ENCODE measurements at regions not wholly inside any gene's neighbourhood (a gene's known extent, or its start where the extent isn't known, plus 50 kb on each side); places are given as distances from the start of the nearest gene placed in this dataset.

- no peak for TF ChIP-seq EP300 (IDR thresholded peaks at IDR 0.05)
- TF ChIP-seq CTCF (IDR thresholded peaks at IDR 0.05) = no peak
- TF ChIP-seq POLR2AphosphoS5 (IDR thresholded peaks at IDR 0.05) = no peak
Measured at GRCh38 chr13:59451236-59451635, 712.5 kb downstream of the DIAPH3 start.

All from gastroesophageal sphincter (tissue), 3 donors.